H7 (cell line): ENCODE measurements at regions not wholly inside any gene's neighbourhood (a gene's known extent, or its start where the extent isn't known, plus 50 kb on each side); places are given as distances from the start of the nearest gene placed in this dataset.
"Not testable (repeated sequence)": the region's sequence is repeated elsewhere in the genome, so short reads cannot be mapped to it uniquely, and the experiment has no call there.

Experiments
- DNase-seq: peaks from one replicate; pipeline ENCODE4 v3.0.0; 2012
- H3K27me3 ChIP-seq: 2 replicates; pipeline ENCODE4 v1.6.0; 2011; ENCODE audit warnings: mild to moderate bottlenecking, low read length; ENCODE audit not compliant: control insufficient read depth, insufficient read depth
- H3K36me3 ChIP-seq: replicated peaks from 2 replicates; pipeline ENCODE4 v1.5.1; 2011; ENCODE audit warnings: low read length; ENCODE audit not compliant: control insufficient read depth, insufficient read depth
- H3K4me3 ChIP-seq: 2 replicates; pipeline ENCODE4 v1.5.1; 2011; ENCODE audit warnings: low read depth, mild to moderate bottlenecking, control low read depth, low read length, moderate library complexity; ENCODE audit not compliant: insufficient read depth

DNA sequence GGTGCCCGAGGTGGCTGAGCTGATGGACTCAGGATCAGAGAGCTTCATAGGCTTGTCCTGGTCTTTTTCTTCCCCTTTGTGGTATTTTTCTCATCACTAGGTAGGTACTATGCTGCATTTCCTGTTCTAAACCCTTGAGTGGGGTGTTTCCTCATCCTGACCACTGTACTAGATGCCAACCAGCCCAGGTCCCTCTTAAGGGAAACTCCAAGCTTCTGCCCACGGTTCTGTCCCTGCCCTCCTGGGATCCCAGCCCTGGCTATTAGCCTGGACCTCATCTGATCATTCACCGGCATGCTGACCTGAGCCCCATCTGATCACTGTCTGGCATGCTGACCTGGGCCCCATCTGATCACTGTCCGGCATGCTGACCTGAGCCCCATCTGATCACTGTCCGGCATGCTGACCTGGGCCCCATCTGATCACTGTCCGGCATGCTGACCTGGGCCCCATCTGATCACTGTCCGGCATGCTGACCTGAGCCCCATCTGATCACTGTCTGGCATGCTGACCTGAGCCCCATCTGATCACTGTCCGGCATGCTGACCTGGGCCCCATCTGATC lies 207.6 kb downstream of the NDUFA10 start:
- H3K27me3 ChIP-seq, DNase-seq, H3K36me3 ChIP-seq, H3K4me3 ChIP-seq: not testable (repeated sequence)

DNA sequence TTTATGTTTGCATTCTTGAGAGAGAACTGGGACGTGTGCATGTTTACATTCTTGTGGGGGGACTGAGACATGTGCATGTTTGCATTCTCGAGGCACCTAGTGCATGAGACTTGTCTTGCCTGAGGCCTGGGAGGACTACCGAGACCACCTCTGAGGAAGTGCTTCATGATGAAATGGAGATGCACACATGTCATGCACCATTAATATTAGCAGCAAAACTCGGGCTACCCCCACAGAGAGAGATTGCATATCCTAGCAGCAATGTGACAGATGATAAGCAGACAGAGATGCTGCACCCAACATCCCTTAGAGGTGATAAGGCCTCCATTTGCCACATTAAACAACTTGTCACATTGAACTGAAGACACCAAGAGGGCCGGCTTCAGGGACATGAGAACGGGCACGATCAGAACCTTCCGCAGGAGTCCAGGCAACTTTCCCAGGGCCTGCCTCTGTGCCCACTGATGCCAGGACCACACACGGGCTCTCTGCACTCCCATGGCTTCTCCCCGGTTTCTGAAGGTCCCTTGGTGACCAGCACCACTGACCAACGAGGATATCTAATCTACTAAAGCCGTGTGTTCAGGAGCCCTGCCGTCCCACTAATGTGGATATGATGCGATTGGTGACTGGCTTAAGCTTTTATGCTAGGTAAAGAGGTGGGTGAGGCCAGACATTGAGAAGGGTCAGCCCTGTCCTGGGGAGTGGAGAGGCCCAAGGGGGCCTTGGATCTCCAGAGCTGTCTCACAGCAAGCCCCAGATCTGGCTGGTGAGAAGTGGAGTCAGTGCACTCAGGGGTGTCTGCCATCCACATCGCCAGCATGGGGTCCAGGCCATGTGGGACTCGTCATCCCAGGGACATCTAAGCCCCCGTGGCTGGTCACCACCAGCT lies 208.3 kb downstream of the NDUFA10 start:
- H3K4me3 ChIP-seq, result no peak overlapping the region
- no peaks in the 10 kb centered on the region for H3K36me3 ChIP-seq
- no peaks in the 10 kb centered on the region for H3K27me3 ChIP-seq
- DNase-seq, result no peak

DNA sequence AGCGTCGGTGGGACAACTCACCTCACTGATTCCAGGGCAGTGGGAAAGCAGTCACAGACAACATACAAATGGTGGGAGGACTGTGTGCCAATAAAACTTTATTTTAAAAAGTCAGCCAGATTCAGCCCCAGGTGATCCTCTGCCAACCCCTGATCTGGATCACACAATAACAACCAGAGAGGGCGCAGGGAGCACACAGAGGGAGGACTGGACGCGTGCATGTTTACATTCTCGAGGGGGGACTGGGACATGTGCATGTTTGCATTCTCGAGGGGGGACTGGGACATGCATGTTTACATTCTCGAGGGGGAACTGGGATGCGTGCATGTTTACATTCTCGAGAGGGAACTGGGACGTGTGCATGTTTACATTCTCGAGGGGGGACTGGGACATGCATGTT lies 209.5 kb downstream of the NDUFA10 start:
- DNase-seq, result no peak
- no peak overlapping the region for H3K4me3 ChIP-seq
- H3K27me3 ChIP-seq, result no peaks in the 10 kb centered on the region
- H3K36me3 ChIP-seq, result no peaks in the 10 kb centered on the region

DNA sequence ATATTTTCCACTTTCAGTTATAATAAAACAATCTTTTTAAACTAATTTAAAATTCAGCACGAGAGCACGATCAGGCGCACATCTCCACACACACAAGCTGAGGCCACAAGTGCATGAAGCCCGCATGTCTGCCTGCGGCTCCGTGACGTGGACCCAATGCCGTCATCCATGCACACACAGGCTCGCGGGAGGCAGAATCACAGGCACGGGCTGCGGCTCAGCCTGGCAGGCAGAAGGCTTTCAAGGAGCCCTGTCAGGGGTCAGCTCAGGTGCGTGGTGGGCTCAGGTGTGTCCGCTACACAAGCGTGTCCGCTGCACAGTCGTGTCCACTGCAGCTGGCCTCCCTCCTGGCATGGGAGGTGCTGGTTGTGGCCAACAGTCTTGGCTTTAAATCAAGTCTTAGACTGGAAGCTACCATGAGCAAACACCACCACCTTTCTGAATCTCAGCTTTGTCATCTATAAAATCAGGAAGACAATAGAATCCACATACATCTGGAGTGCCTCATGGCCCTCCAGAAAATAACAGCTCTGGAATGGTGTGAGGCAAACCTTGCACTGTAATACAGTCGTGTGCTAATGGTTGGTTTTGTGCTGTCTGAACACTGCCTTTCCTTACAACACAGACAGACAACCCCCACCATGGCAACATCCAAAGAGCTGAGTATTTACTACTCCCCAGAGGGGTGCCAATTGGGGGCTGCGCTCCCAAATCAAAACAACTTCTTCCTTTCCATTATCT lies 210.1 kb downstream of the NDUFA10 start:
- DNase-seq, result no peak
- Histone ChIP-seq H3K36me3 (no peaks in the 10 kb centered on the region), H3K4me3 (no peak overlapping the region), H3K27me3 (no peaks in the 10 kb centered on the region)

DNA sequence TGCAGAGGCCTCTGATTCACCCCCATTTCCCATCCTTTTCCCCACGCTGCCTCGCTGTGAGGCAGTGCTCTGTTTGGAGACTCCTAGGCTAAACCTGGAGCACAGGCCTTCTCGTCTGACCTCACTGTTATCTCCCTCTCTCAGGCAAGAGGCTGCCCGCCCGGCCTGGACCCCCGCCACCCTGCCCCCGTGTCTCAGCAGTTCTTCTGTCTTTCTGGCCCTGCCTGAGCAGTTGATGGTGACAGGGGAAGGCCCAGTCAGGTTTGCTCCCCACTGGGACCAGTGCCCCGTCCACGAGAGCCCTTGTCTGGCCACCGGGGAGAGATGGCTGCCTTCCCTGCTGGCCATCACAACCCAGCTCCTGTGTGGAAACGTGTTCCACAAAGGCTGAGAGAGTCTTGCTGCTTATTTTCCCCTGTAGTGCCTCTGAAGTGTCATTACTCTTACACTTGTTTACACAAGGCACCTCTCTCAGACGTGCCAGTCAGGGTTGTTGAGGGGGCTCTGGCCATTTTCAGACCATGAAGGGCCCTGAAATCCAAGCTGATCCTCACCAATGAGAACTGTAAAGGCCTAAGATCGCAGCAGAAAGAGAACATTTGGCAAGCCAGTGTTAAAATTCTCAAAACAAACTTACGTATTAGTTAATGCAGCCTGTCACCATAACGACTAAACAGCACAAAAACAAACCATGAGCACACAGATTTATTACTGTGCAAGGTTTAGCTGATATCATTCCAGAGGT lies 210.9 kb downstream of the NDUFA10 start:
- no peaks in the 10 kb centered on the region for H3K36me3 ChIP-seq
- no peak overlapping the region for H3K4me3 ChIP-seq
- no peak for DNase-seq
- H3K27me3 ChIP-seq, result no peaks in the 10 kb centered on the region

DNA sequence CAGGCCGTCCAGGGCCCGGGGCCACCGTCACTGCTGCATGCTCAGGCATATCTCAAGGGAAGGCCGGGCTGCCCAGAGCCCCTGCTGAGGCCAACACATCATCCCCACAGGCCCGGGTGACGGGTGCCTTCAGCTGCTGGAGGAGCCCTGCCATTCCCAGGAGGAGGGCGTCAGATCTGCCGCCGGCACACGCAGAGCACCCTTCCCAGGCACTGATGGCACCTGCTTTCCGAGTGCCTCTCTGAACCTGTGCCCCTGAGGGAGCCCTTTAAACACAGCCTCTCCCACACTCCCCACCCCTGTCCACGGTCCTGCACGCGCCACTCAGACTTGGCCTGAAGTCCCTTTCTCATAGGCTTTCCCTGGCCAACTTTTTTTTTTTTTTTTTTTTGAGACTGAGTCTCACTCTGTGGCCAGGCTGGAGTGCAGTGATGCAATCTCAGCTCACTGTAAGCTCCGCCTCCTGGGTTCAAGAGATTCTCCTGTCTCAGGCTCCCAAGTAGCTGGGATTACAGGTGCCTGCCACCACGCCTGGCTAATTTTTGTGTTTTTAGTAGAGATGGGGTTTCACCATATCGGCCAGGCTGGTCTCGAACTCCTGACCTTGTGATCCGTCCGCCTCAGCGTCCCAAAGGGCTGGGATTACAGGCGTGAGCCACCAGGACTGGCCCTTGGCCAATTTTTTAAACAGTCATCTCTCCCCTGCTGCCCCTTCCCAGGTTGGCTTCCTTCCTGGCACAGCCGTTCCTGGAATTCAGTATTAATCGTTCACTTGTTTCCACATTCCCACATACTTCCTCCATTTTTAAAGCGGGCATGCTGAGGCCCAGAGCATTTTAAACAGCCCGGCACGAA lies 211.7 kb downstream of the NDUFA10 start:
- H3K4me3 ChIP-seq, result no peak overlapping the region
- no peaks in the 10 kb centered on the region for H3K36me3 ChIP-seq
- no peaks in the 10 kb centered on the region for H3K27me3 ChIP-seq
- no peak for DNase-seq

DNA sequence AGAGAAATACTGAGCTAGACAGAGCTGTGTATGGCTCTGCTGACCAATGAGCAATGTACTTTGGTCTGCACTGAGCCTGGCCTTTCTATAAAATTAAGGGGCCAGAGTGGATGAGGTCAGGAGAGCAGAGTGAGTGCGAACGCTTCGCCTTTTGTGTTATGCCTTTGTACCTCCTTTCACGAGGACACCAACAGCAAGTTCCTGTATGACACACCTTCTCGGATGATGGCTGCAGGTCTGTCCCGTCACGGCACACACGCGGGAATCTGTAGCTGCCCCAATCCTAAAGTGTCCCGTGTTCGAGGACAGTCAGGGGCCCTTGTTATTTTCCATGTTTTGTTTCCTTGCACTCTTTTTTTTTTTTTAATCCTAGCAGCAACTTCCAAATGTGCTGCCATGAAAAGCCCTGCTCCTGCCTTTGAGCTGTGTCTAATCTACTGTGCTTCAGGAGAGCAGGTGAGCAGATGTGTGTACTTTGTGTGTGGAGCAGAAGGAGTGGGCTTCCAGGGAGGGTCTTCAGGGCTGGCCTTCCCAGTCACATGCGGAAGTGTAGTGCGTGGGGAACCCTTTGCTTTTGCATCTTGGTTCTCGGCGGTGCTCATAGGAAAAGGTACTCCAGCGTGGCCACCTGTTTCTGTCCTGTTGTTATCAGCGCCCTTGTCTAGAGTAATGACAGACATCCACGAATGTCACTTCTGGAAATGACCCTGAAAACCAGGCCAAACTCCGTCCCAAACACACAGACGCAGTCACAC lies 213.2 kb downstream of the NDUFA10 start:
- Histone ChIP-seq H3K36me3 (no peaks in the 10 kb centered on the region), H3K4me3 (no peak overlapping the region), H3K27me3 (no peaks in the 10 kb centered on the region)
- DNase-seq, result no peak

DNA sequence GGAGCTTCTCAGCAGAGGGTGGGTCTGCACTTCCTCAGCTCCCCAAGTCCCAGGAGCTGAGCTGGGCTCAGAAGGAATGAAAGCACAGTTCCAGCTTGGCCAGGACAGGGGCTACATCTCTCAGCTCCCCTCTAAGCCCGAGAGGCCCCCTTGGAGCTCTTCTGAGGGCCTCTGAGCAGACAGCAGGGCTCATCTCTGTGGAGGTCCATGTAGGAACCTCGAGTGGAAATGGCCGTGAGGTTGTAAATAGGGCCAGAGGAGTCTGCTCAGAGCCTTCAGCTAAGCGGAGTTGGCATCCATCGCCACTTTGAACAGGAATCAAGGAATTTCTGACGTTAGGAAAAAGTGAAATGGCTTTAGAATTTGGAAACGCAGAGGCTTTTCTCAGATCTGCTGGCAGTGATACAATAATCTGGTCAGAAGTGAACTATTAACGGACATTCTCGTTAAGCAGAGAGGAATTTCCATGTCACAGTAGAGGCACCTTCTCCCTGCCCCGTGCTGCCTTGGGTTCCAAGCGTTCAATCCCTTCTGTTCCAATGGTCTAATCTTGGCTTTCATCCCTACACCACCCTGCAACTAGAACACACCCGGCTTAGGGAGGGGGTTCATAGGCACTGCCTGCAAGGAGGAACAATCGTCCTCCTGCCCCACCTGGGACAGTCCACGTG lies 213.9 kb downstream of the NDUFA10 start:
- H3K4me3 ChIP-seq, result no peak overlapping the region
- H3K36me3 ChIP-seq, result no peaks in the 10 kb centered on the region
- no peak for DNase-seq
- H3K27me3 ChIP-seq, result no peaks in the 10 kb centered on the region

DNA sequence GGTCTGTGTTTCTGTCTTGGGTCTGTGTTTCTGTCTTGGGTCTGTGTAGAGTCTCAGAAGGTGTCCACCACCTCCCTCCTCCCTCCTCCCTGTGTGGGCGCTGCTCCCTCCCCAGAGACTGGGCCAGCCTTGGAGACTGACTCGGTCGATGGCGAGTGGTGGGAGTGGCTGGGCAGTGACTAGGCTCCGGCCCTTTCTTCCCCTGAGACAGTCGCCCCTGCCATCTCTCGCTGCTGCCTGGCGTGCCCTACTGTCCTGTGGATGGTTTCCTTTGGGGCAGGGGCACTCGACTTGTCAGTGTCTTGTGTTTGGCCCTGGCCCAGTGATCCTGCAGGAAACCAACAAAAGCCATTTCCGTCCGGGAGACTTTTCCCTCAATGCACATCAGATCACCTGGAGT lies 215.8 kb downstream of the NDUFA10 start:
- no peak overlapping the region for H3K4me3 ChIP-seq
- H3K27me3 ChIP-seq, result no peaks in the 10 kb centered on the region
- DNase-seq, result no peak
- H3K36me3 ChIP-seq, result no peaks in the 10 kb centered on the region

DNA sequence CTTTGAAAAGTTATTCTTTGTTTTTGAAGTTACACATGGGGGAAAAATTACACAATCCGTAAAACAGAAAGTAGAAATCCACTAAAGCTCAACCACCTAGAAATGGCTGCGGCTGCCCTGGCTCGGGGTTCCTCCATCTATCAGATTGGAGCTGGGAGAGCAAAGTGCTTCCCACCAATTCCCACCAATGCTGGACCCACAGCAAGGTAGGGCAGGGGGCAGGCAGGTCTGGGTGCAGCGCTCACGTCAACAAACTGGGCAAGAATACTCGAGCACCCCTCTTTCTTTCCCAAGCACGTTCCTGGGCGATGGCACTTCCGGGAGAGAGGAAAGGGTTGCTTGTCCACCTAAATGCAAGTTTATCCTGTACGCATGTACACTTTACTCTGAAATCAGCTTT lies 217.6 kb downstream of the NDUFA10 start:
- H3K36me3 ChIP-seq, result no peaks in the 10 kb centered on the region

DNA sequence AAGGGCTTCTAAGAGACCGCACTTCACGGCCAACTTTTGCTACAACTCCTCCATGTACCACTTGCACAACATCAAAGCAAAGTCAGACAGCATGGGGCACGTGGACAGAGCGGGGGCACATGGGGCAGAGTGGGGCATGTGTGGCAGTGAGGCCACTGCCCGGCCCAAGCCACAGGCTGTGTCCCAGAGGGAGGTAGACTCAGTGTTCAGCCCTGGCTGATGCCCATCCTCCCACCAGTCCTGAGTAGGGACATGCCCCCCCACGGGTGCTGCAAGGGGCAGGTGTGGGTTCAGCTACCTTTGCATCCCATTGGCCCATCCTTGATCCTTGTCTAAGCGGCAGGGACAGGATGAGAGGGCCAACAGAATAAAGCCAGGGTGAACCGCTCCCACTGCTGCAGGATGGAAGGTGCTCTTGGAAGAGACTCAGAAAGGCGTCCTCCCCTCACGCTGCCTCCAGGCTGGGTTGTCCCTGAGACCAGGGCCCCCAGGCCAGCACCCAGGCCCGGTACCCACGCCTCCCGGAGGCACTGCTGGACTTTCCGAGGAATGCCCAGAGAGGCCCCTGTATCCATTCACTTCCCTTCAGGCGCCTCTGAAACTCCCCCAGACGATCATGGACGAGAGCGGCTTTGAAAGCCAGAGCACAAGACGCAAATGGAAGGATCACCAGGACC lies 218.2 kb downstream of the NDUFA10 start:
- H3K27me3 ChIP-seq, result no peaks in the 10 kb centered on the region
- no peak for DNase-seq

More for the DNA sequence above, 217.6 kb downstream of the NDUFA10 start:
- no peak overlapping the region for H3K4me3 ChIP-seq
- no peak for DNase-seq
- H3K27me3 ChIP-seq, result no peaks in the 10 kb centered on the region

DNA sequence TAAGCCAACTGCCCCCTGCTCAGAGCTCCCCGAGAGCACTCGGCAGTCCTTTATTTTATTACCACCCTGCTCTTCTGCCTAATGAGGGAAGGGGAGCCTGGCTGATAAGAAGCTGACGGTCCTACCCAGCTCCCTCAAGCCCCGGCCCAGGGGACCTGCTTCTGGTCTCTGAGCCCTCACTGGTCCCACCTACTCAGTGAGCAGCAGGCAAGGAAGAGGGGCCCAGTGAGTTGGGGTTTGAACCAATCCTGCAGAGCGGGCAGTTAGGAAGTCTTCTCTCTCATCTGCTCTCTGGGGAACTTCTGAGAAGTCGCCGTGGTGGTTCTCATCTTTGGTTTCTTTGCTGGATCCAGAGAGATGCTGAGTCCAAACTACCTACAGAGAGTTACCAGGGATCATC lies 218.9 kb downstream of the NDUFA10 start:
- no peak for DNase-seq
- Histone ChIP-seq H3K27me3 (no peaks in the 10 kb centered on the region), H3K4me3 (no peak overlapping the region), H3K36me3 (no peaks in the 10 kb centered on the region)

More for the DNA sequence above, 218.2 kb downstream of the NDUFA10 start:
- H3K36me3 ChIP-seq, result no peaks in the 10 kb centered on the region
- H3K4me3 ChIP-seq, result no peak overlapping the region
